ENCODE measurements at regions not wholly inside any gene's neighbourhood (a gene's known extent, or its start where the extent isn't known, plus 50 kb on each side); places are given as distances from the start of the nearest gene placed in this dataset.
A peak's percentile ranks its signal among the peaks of the same experiment; 100 is the strongest.

DNA sequence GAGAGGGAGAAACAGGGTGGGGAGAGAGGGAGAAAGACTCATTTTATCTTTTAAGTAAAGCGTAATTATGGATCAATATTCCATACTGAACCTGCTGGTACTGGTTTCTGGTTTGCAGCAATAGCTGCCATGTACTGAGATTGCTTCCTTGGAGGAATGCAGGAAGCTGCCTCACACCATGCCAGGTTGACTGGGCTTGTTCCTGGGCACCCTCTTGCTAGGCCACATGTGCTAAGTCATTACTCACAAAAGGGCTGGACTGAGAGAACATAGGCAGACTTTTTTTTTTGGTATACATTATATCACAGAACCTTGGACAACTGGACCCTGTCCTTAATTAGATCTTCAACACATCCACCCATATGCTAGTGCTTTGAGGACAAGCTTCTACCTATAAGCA lies 193.4 kb downstream of the ZNF621 start:
- H3K36me3 ChIP-seq = no peaks in the 10 kb centered on the region
- H3K4me1 ChIP-seq = peaks cover 0 to 4% (median under 1%) of the 10 kb centered on the region in 4 donors
- no peak overlapping the region for H3K4me3 ChIP-seq
- H3K9me3 ChIP-seq = no peaks in the 10 kb centered on the region
- no peak overlapping the region for H3K27ac ChIP-seq
- TF ChIP-seq POLR2AphosphoS5 (IDR thresholded peaks at IDR 0.05) (no peak), POLR2A (IDR thresholded peaks at IDR 0.05) (no peak), EP300 (IDR thresholded peaks at IDR 0.05) (no peak)
- TF ChIP-seq, protein P1, sequence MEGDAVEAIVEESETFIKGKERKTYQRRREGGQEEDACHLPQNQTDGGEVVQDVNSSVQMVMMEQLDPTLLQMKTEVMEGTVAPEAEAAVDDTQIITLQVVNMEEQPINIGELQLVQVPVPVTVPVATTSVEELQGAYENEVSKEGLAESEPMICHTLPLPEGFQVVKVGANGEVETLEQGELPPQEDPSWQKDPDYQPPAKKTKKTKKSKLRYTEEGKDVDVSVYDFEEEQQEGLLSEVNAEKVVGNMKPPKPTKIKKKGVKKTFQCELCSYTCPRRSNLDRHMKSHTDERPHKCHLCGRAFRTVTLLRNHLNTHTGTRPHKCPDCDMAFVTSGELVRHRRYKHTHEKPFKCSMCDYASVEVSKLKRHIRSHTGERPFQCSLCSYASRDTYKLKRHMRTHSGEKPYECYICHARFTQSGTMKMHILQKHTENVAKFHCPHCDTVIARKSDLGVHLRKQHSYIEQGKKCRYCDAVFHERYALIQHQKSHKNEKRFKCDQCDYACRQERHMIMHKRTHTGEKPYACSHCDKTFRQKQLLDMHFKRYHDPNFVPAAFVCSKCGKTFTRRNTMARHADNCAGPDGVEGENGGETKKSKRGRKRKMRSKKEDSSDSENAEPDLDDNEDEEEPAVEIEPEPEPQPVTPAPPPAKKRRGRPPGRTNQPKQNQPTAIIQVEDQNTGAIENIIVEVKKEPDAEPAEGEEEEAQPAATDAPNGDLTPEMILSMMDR (IDR thresholded peaks at IDR 0.05) = no peak
- no peaks in the 10 kb centered on the region for H3K27me3 ChIP-seq
- DNase-seq = no peak
- intact Hi-C loops (cut with DNase I; ENCODE audit: low total_unique reads) = no loop called here
- 83 to 96% (median 92%) methylated on average over 1 of the region's 1 CpG for WGBS, 5 donors

DNA sequence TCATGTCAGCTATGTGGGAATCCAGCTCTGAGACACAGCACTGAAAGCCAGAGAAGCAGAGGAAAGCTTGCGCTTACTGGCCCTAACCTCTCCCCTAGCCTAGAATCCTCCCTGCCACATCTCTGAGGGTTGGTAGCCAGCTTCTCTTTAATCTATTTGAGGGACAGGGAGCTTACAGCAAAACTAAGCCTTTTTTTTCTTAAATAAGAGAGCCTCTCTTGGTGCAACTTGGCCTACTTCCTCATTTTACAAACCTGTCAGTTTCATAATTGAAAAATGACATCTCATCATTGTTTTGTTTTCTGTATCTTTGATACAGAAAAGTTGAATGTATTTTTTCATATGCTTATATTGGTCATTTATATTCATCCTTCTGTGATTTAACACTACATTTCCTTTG lies 193.9 kb downstream of the ZNF621 start:
- WGBS, 5 donors = 70 to 96% (median 89%) methylated on average over 1 of the region's 1 CpG
- intact Hi-C loops (cut with DNase I; ENCODE audit: low total_unique reads) = no loop called here
- no peaks in the 10 kb centered on the region for H3K4me1 ChIP-seq

DNA sequence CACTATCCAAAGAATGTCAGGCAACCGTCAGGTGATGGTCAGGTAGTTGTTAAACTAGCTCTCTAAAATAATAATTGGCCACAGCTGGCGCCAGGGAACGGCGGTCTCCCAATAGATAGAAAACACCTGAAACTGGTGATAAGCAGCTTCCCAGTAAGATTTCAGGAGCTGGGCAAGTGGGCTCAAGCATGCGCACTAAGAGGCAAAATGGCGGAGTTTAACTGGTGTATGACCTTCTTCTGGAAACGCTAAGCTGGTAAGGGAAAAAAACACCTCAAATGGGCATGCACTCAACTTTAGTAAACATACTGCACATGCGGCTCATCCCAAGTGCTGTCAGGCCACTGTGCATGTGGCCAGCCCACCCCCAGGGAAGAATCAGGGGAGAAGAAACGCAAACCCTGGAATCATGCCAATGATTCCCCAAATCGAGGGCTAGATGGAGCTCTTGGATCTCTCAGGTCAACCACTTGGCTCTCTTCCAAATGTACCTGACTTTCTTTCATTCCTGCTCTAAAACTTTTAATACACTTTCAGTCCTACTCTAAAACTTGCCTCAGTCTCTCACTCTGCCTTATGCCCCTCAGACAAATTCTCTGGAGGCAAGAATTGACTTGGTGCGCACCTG lies 195.0 kb downstream of the ZNF621 start:
- H3K27me3 ChIP-seq = no peaks in the 10 kb centered on the region
- peak in 1 of 2 donors; percentile 80 for DNase-seq
- no peaks in the 10 kb centered on the region for H3K9me3 ChIP-seq
- H3K27ac ChIP-seq = no peak overlapping the region
- TF ChIP-seq POLR2AphosphoS5 (IDR thresholded peaks at IDR 0.05) (peak in 2 of 3 donors; percentile 59 to 67), POLR2A (IDR thresholded peaks at IDR 0.05) (no peak)
- TF ChIP-seq, protein P1 (IDR thresholded peaks at IDR 0.05) = peak in 4 of 7 experiments; percentile 14 to 43 (median 24)
- whole genome bisulfite sequencing, 5 donors = 65 to 72% (median 66%) methylated on average over 11 of the region's 11 CpGs
- H3K36me3 ChIP-seq = no peaks in the 10 kb centered on the region
- no peak overlapping the region for H3K4me3 ChIP-seq
- no peaks in the 10 kb centered on the region for H3K4me1 ChIP-seq
- intact Hi-C loops (cut with DNase I; ENCODE audit: low total_unique reads) = no loop called here

More for the DNA sequence above, 193.9 kb downstream of the ZNF621 start:
- Histone ChIP-seq H3K27ac (no peak overlapping the region), H3K36me3 (no peaks in the 10 kb centered on the region), H3K4me3 (no peak overlapping the region), H3K27me3 (no peaks in the 10 kb centered on the region), H3K9me3 (no peaks in the 10 kb centered on the region)
- TF ChIP-seq, protein P1 (IDR thresholded peaks at IDR 0.05) = no peak
- TF ChIP-seq EP300 (IDR thresholded peaks at IDR 0.05) = no peak
- TF ChIP-seq POLR2AphosphoS5 (IDR thresholded peaks at IDR 0.05) = no peak
- no peak for TF ChIP-seq POLR2A (IDR thresholded peaks at IDR 0.05)
- DNase-seq = no peak

DNA sequence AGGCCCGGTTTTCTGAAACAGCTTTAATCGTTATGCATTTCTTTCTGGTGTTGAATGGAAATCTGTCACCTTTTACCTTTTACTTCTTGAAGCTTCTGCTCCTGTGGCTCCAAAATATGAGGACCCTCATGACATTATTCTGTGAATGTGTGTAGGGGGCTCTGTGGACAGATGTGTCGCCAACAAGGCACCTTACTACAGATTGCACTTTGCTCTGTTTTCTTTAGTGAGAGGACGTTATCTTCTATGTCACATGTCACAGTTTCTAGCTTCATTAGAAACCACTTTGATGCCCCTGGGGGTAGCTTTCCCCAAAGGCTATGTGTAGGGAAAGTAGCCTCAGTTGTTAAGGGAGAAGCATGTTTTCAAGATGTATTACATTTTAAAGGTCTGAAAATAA lies 195.6 kb downstream of the ZNF621 start:
- no peaks in the 10 kb centered on the region for H3K9me3 ChIP-seq
- H3K27ac ChIP-seq = no peak overlapping the region
- H3K27me3 ChIP-seq = no peaks in the 10 kb centered on the region
- no peaks in the 10 kb centered on the region for H3K36me3 ChIP-seq
- no peak overlapping the region for H3K4me3 ChIP-seq
- intact Hi-C loops (cut with DNase I; ENCODE audit: low total_unique reads) = no loop called here
- DNase-seq = no peak
- TF ChIP-seq, protein P1 (IDR thresholded peaks at IDR 0.05) = no peak
- TF ChIP-seq POLR2A (IDR thresholded peaks at IDR 0.05) = no peak
- no peaks in the 10 kb centered on the region for H3K4me1 ChIP-seq
- WGBS, 5 donors = 45 to 71% (median 64%) methylated on average over 4 of the region's 4 CpGs
